PC-3 (cell line): ENCODE measurements at regions not wholly inside any gene's neighbourhood (a gene's known extent, or its start where the extent isn't known, plus 50 kb on each side); places are given as distances from the start of the nearest gene placed in this dataset.

ENCODE experiments used
- EZH2phosphoT487 ChIP-seq: fragments of 300-600 bp; sonication (generic); IDR thresholded peaks from 2 replicates; pipeline ENCODE4 v1.6.1; 2018; ENCODE audit warnings: mild to moderate bottlenecking, antibody characterized with exemption, low read length, borderline replicate concordance
- TF ChIP-seq, protein P1 (sequence below): fragments of 300-600 bp; sonication (generic); conservative IDR thresholded peaks from 2 replicates; pipeline ENCODE4 v1.5.1; 2017; ENCODE audit warnings: antibody characterized with exemption, low read depth, mild to moderate bottlenecking, low read length

DNA sequence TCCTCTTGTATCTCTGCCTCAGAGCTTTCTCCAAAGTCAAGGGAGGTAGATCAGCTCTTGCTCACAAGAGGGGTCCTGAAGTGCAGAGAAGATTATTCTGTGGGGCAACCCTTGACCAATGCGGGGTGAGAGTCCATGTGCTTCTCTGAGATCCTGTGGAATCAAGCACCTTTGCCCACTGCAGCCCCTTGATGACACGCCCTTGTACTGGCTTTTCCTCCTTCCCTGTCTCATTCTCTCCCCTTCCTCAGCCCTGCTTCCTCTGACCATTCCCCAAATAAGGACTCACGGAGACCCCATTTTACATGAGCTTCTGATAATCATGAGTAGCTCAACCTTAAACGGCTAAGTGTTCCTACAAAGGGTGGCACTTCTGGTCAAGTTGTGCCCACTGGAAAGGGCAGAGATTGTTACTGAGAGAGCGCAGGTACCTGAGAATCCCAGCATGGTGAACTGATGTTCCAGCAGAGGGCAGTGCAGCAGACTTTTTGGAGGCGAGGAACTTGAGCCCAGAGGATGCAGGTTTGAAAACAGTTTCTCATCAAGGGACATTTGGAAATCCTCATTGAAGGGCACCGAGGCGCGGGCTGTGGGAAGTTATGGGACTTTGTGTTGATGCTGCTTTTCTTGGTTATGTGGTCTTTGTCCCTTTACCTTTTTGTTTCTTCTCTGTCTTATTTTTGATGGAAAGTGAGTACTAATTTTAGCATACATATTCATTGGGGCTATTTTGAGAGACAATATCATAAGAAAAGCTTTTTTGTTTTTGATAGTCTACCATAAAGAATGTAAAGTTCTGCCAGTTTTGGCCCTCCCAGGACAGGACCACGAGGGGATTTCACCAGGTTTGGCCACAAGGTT is 201.3 kb downstream of the RBM46 start:
- TF ChIP-seq, protein P1, sequence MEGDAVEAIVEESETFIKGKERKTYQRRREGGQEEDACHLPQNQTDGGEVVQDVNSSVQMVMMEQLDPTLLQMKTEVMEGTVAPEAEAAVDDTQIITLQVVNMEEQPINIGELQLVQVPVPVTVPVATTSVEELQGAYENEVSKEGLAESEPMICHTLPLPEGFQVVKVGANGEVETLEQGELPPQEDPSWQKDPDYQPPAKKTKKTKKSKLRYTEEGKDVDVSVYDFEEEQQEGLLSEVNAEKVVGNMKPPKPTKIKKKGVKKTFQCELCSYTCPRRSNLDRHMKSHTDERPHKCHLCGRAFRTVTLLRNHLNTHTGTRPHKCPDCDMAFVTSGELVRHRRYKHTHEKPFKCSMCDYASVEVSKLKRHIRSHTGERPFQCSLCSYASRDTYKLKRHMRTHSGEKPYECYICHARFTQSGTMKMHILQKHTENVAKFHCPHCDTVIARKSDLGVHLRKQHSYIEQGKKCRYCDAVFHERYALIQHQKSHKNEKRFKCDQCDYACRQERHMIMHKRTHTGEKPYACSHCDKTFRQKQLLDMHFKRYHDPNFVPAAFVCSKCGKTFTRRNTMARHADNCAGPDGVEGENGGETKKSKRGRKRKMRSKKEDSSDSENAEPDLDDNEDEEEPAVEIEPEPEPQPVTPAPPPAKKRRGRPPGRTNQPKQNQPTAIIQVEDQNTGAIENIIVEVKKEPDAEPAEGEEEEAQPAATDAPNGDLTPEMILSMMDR: peak; percentile 81
- no peak for TF ChIP-seq EZH2phosphoT487
